HepG2 (cell line): ENCODE measurements at regions not wholly inside any gene's neighbourhood (a gene's known extent, or its start where the extent isn't known, plus 50 kb on each side); places are given as distances from the start of the nearest gene placed in this dataset.

Source experiments
- ATAC-seq: fragments of 200-7000 bp; cut with Tn5 transposase; 3 replicates; pipeline ENCODE4 v1.9.1; 2020; ENCODE audit warnings: mild to moderate bottlenecking, moderate library complexity
- BruUV-seq: library from RNA; stranded (reverse); fragments of 400-500 nt; replicated peaks from 2 replicates; lab custom pipeline; 2021; lab: Mats Ljungman, UMichigan
- CTCF ChIA-PET: fragments of 300-600 bp; formaldehyde crosslinking; extraction: SDS; loops from one replicate; lab custom pipeline; 2021; ENCODE audit warnings: low total read pairs, inconsistent platforms, low intra/inter-chr PET ratio; lab: Yijun Ruan, JAX
- POLR2A ChIA-PET: fragments of 350-600 bp; sonication (Branson Sonifier 250); formaldehyde crosslinking; loops from one replicate; lab custom pipeline; 2020; ENCODE audit warnings: antibody characterized with exemption, inconsistent platforms; lab: Yijun Ruan, JAX
- DNase-seq: peaks from one replicate; pipeline ENCODE4 v3.0.0-alpha.2; 2015; ENCODE audit warnings: low spot score
- FAIRE-seq: peaks from 3 replicates; lab custom pipeline; 2011; peaks lifted over from hg19 to GRCh38; lab: Jason Lieb, UNC
- H2AFZ ChIP-seq: one replicate; pipeline ENCODE4 v1.6.1; 2011; ENCODE audit warnings: low read length, inconsistent platforms
- H3K27ac ChIP-seq: fragments of 300-600 bp; 3 replicates; pipeline ENCODE4 v1.8.0; 2011; ENCODE audit warnings: mixed run types, mild to moderate bottlenecking, mixed read lengths, low read length, inconsistent platforms; ENCODE audit not compliant: insufficient read depth; ENCODE audit errors: extremely low read length
- H3K27me3 ChIP-seq, 2 experiments: fragments of 200-600 bp in 1 of 2; 2 replicates in 1 of 2; 3 replicates in 1 of 2; pipeline versions ENCODE4 v1.6.0 to v1.8.0; 2011; ENCODE audit warnings: low read length in 2 of 2, mild to moderate bottlenecking in 2 of 2, moderate library complexity in 2 of 2, inconsistent platforms in 1 of 2; ENCODE audit not compliant: insufficient read depth in 2 of 2, control insufficient read depth in 1 of 2
- H3K36me3 ChIP-seq, 2 experiments: fragments of 200-600 bp in 1 of 2; replicated peaks in 1 of 2; 2 replicates in 1 of 2; 3 replicates in 1 of 2; pipeline versions ENCODE4 v1.5.1 to v1.8.0; 2011; ENCODE audit warnings: low read length in 2 of 2, inconsistent platforms in 1 of 2; ENCODE audit not compliant: insufficient read depth in 2 of 2, control insufficient read depth in 1 of 2
- H3K4me1 ChIP-seq: 2 replicates; pipeline ENCODE4 v1.5.1; 2012; ENCODE audit warnings: low read length, inconsistent platforms; ENCODE audit not compliant: insufficient read depth
- H3K4me2 ChIP-seq: 2 replicates; pipeline ENCODE4 v1.6.0; 2011; ENCODE audit warnings: low read depth, low read length, inconsistent platforms
- H3K4me3 ChIP-seq, 3 experiments: fragments of 200-600 bp in 1 of 3; sonication (generic), shearing (Covaris generic) in 1 of 3; replicated peaks in 1 of 3; 2 replicates each; pipeline ENCODE4 v1.5.1; 2011 to 2016; ENCODE audit warnings: low read length in 3 of 3, inconsistent platforms in 2 of 3, low read depth in 2 of 3, mild to moderate bottlenecking in 2 of 3, control low read depth in 1 of 3, mixed read lengths in 1 of 3; ENCODE audit not compliant: insufficient read depth in 1 of 3
- H3K79me2 ChIP-seq: one replicate; pipeline ENCODE4 v1.6.1; 2011; ENCODE audit warnings: low read length, inconsistent platforms; ENCODE audit not compliant: insufficient read depth
- H3K9ac ChIP-seq: 2 replicates; pipeline ENCODE4 v1.6.0; 2011; ENCODE audit warnings: mild to moderate bottlenecking, low read depth, low read length, inconsistent platforms; ENCODE audit not compliant: insufficient read depth
- H3K9me3 ChIP-seq: 2 replicates; pipeline ENCODE4 v1.5.1; 2012; ENCODE audit warnings: mild to moderate bottlenecking, low read length
- H4K20me1 ChIP-seq: 2 replicates; pipeline ENCODE4 v1.6.0; 2011; ENCODE audit warnings: inconsistent platforms, mild to moderate bottlenecking, low read length, moderate library complexity; ENCODE audit not compliant: insufficient read depth
- ARID2 ChIP-seq: sonication (generic); formaldehyde crosslinking; IDR thresholded peaks from 2 replicates; pipeline ENCODE4 v1.8.1; 2022; ENCODE audit warnings: mild to moderate bottlenecking, missing genetic modification reagents, borderline replicate concordance
- CHCHD3 ChIP-seq: sonication (generic); formaldehyde crosslinking; IDR thresholded peaks from 2 replicates; pipeline ENCODE4 v1.8.0; 2022; ENCODE audit warnings: mild to moderate bottlenecking, missing genetic modification reagents, moderate library complexity
- EZH2 ChIP-seq: conservative IDR thresholded peaks from 2 replicates; pipeline ENCODE4 v1.6.1; 2012; ENCODE audit warnings: mild to moderate bottlenecking, low read depth, low read length, moderate library complexity
- FOSL1 ChIP-seq: sonication (generic); formaldehyde crosslinking; IDR thresholded peaks from 2 replicates; pipeline ENCODE4 v1.9.0; 2021; ENCODE audit warnings: missing genetic modification reagents, borderline replicate concordance
- KLF13 ChIP-seq: sonication (generic); formaldehyde crosslinking; IDR thresholded peaks from 2 replicates; pipeline ENCODE4 v1.4.0; 2020; ENCODE audit warnings: mild to moderate bottlenecking, missing genetic modification reagents
- SETDB1 ChIP-seq: sonication (generic); formaldehyde crosslinking; IDR thresholded peaks from 2 replicates; pipeline ENCODE4 v1.5.1; 2020; ENCODE audit warnings: missing genetic modification reagents, mild to moderate bottlenecking, borderline replicate concordance
- SP140L ChIP-seq: sonication (generic); formaldehyde crosslinking; IDR thresholded peaks from 2 replicates; pipeline ENCODE4 v1.4.0; 2020; ENCODE audit warnings: missing genetic modification reagents, borderline replicate concordance
- ZNF10 ChIP-seq: sonication (generic); formaldehyde crosslinking; IDR thresholded peaks from 2 replicates; pipeline ENCODE4 v1.4.0; 2020; ENCODE audit warnings: mild to moderate bottlenecking, low read depth, missing genetic modification reagents, borderline replicate concordance
- ZNF225 ChIP-seq: sonication (generic); formaldehyde crosslinking; IDR thresholded peaks from 2 replicates; pipeline ENCODE4 v1.4.0; 2020; ENCODE audit warnings: mild to moderate bottlenecking, missing genetic modification reagents
- ZNF326 ChIP-seq: sonication (generic); formaldehyde crosslinking; IDR thresholded peaks from 2 replicates; pipeline ENCODE4 v1.4.0; 2020; ENCODE audit warnings: missing genetic modification reagents, borderline replicate concordance
- ZNF367 ChIP-seq: sonication (generic); formaldehyde crosslinking; IDR thresholded peaks from 2 replicates; pipeline ENCODE4 v1.4.0; 2020; ENCODE audit warnings: missing genetic modification reagents, borderline replicate concordance
- ZNF441 ChIP-seq: sonication (generic); formaldehyde crosslinking; IDR thresholded peaks from 2 replicates; pipeline ENCODE4 v1.7.0; 2021; ENCODE audit warnings: missing genetic modification reagents, borderline replicate concordance
- WGBS: methylation state at CpG from one replicate; pipeline ENCODE4 v1.1.6; 2017; ENCODE audit warnings: low lambda C conversion rate; 5-methylcytosine and 5-hydroxymethylcytosine counted together
- in situ Hi-C: cut with HindIII; loops from 2 replicates; pipeline ENCODE4 v1.10.0; 2017; ENCODE audit warnings: low pct_unique_long_range_greater_than_20kb; ENCODE audit not compliant: extremely low pct_ligation_motif_present
- intact Hi-C: fragments of 100-400 bp; cut with micrococcal nuclease; formaldehyde crosslinking; loops from one replicate; pipeline ENCODE4 v1.10.0; 2022; ENCODE audit not compliant: unreplicated experiment
- TF ChIP-seq, protein P1 (sequence below): sonication (generic); formaldehyde crosslinking; conservative IDR thresholded peaks from 2 replicates; pipeline ENCODE4 v1.8.0; 2022; ENCODE audit warnings: mild to moderate bottlenecking, moderate library complexity, missing genetic modification reagents
- TF ChIP-seq, protein P2 (sequence below): sonication (generic); formaldehyde crosslinking; IDR thresholded peaks from 2 replicates; pipeline ENCODE4 v1.4.0; 2020; ENCODE audit warnings: mild to moderate bottlenecking, low read depth, missing genetic modification reagents
- TF ChIP-seq, protein P3 (sequence below): sonication (generic); formaldehyde crosslinking; IDR thresholded peaks from 2 replicates; pipeline ENCODE4 v1.8.0; 2022; ENCODE audit warnings: mild to moderate bottlenecking, missing genetic modification reagents, moderate library complexity
- TF ChIP-seq, protein P4 (sequence below): sonication (generic); formaldehyde crosslinking; IDR thresholded peaks from 2 replicates; pipeline ENCODE4 v1.8.1; 2023; ENCODE audit warnings: mild to moderate bottlenecking, inconsistent platforms, moderate library complexity, missing genetic modification reagents, borderline replicate concordance

DNA sequence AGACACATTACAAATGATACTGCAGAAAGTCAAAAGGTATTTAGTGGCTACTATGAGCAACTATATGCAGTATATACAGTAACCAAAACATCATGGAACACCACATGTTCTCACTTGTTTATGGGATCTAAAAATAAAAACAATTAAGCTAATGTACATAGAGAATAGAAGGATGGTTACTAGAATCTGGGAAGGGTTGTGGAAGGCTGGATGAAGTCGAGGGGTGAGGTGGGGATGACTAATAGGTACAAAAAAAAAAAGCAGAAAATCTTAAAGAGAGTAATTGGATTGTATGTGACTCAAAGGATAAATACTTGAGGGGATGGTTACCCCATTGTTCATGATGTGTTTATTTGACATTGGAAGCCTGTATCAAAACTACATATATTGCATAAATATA, 848.8 kb upstream of the GBE1 start:
- no TSS peak for BruUV-seq
- TF ChIP-seq, protein P1, sequence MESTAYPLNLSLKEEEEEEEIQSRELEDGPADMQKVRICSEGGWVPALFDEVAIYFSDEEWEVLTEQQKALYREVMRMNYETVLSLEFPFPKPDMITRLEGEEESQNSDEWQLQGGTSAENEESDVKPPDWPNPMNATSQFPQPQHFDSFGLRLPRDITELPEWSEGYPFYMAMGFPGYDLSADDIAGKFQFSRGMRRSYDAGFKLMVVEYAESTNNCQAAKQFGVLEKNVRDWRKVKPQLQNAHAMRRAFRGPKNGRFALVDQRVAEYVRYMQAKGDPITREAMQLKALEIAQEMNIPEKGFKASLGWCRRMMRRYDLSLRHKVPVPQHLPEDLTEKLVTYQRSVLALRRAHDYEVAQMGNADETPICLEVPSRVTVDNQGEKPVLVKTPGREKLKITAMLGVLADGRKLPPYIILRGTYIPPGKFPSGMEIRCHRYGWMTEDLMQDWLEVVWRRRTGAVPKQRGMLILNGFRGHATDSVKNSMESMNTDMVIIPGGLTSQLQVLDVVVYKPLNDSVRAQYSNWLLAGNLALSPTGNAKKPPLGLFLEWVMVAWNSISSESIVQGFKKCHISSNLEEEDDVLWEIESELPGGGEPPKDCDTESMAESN (CRISPR knock-in tag), result no peak
- TF ChIP-seq, protein P2, sequence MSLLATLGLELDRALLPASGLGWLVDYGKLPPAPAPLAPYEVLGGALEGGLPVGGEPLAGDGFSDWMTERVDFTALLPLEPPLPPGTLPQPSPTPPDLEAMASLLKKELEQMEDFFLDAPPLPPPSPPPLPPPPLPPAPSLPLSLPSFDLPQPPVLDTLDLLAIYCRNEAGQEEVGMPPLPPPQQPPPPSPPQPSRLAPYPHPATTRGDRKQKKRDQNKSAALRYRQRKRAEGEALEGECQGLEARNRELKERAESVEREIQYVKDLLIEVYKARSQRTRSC (CRISPR knock-in tag), result no peak
- TF ChIP-seq ZNF441 (no peak), ZNF367 (CRISPR knock-in tag) (no peak), EZH2 (no peak), ZNF225 (no peak), ZNF326 (CRISPR knock-in tag) (no peak), KLF13 (CRISPR knock-in tag) (no peak), FOSL1 (CRISPR knock-in tag) (no peak), ARID2 (CRISPR knock-in tag) (no peak), SETDB1 (CRISPR knock-in tag) (no peak), CHCHD3 (CRISPR knock-in tag) (no peak), ZNF10 (CRISPR knock-in tag) (no peak), SP140L (CRISPR knock-in tag) (no peak)
- TF ChIP-seq, protein P3, sequence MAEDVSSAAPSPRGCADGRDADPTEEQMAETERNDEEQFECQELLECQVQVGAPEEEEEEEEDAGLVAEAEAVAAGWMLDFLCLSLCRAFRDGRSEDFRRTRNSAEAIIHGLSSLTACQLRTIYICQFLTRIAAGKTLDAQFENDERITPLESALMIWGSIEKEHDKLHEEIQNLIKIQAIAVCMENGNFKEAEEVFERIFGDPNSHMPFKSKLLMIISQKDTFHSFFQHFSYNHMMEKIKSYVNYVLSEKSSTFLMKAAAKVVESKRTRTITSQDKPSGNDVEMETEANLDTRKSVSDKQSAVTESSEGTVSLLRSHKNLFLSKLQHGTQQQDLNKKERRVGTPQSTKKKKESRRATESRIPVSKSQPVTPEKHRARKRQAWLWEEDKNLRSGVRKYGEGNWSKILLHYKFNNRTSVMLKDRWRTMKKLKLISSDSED (CRISPR knock-in tag), result no peak
- TF ChIP-seq, protein P4, sequence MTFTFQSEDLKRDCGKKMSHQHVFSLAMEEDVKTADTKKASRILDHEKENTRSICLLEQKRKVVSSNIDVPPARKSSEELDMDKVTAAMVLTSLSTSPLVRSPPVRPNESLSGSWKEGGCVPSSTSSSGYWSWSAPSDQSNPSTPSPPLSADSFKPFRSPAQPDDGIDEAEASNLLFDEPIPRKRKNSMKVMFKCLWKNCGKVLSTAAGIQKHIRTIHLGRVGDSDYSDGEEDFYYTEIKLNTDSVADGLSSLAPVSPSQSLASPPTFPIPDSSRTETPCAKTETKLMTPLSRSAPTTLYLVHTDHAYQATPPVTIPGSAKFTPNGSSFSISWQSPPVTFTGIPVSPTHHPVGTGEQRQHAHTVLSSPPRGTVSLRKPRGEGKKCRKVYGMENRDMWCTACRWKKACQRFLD (CRISPR knock-in tag), result no peak

More for the DNA sequence above, 848.8 kb upstream of the GBE1 start:
- Histone ChIP-seq H3K4me3 (no peak overlapping the region), H3K9ac (no peak overlapping the region), H3K9me3 (no peaks in the 10 kb centered on the region), H3K79me2 (no peaks in the 10 kb centered on the region), H3K4me1 (no peaks in the 10 kb centered on the region), H3K27me3 (no peaks in the 10 kb centered on the region), H2AFZ (no peak overlapping the region), H3K4me2 (no peak overlapping the region), H3K36me3 (no peaks in the 10 kb centered on the region), H4K20me1 (no peaks in the 10 kb centered on the region), H3K27ac (no peak overlapping the region)
- ChIA-PET CTCF (no interaction called here), POLR2A (no interaction called here)
- FAIRE-seq (no peak), DNase-seq (no peak), ATAC-seq (no peak)
- 0% methylated on average over 1 of the region's 1 CpG for WGBS
- intact Hi-C loops (no loop called here), in situ Hi-C loops (no loop called here)
